ENCODE measurements at regions not wholly inside any gene's neighbourhood (a gene's known extent, or its start where the extent isn't known, plus 50 kb on each side); places are given as distances from the start of the nearest gene placed in this dataset.

GRCh38 chr3:178434206-178434805 lies 101.9 kb upstream of the KCNMB2 start:
- Histone ChIP-seq H4K20me1 (ENCODE audit: insufficient read depth) (no peaks in the 10 kb centered on the region), H3K79me2 (replicated peaks; ENCODE audit: insufficient read depth, low read length) (no peaks in the 10 kb centered on the region), H3K4me3 (ENCODE audit: low read length) (no peak overlapping the region), H2AFZ (ENCODE audit: low read depth, low read length) (no peak overlapping the region), H3K27me3 (ENCODE audit: insufficient read depth, low read depth, low read length) (no peaks in the 10 kb centered on the region), H3K36me3 (ENCODE audit: insufficient read depth, low read length) (no peaks in the 10 kb centered on the region), H3K27ac (ENCODE audit: low read length) (no peak overlapping the region), H3K9me2 (ENCODE audit: insufficient read depth, low read length) (no peaks in the 10 kb centered on the region), H3F3A (ENCODE audit: insufficient read depth, low read length, poor library complexity, severe bottlenecking) (no peaks in the 10 kb centered on the region), H3K9me3 (ENCODE audit: low read length) (no peaks in the 10 kb centered on the region), H3K9ac (ENCODE audit: low read length) (no peak overlapping the region), H3K4me2 (ENCODE audit: low read length) (no peak overlapping the region)
- TF ChIP-seq TAF1 (IDR thresholded peaks at IDR 0.05; ENCODE audit: low read depth) (no peak), RAD21 (conservative IDR thresholded peaks at IDR 0.05) (peak; percentile 74), MXI1 (conservative IDR thresholded peaks at IDR 0.05; ENCODE audit: poor library complexity, severe bottlenecking) (no peak), POLR2AphosphoS5 (IDR thresholded peaks at IDR 0.05) (no peak), SMC3 (conservative IDR thresholded peaks at IDR 0.05; ENCODE audit: poor library complexity) (peak; percentile 80), REST (IDR thresholded peaks at IDR 0.05; ENCODE audit: borderline replicate concordance) (no peak), EZH2 (IDR thresholded peaks at IDR 0.05; ENCODE audit: borderline replicate concordance, insufficient read depth, low read length, poor library complexity, severe bottlenecking) (no peak), EP300 (conservative IDR thresholded peaks at IDR 0.05; ENCODE audit: poor library complexity, severe bottlenecking) (no peak), CTCF (IDR thresholded peaks at IDR 0.05; ENCODE audit: poor library complexity, severe bottlenecking) (peak; percentile 70)

- H3F3A ChIP-seq (ENCODE audit: insufficient read depth, low read length, poor library complexity, severe bottlenecking) = no peaks in the 10 kb centered on the region
- no peak overlapping the region for H2AFZ ChIP-seq (ENCODE audit: low read depth, low read length)
- no peaks in the 10 kb centered on the region for H3K9me2 ChIP-seq (ENCODE audit: insufficient read depth, low read length)
- TF ChIP-seq EP300 (conservative IDR thresholded peaks at IDR 0.05; ENCODE audit: poor library complexity, severe bottlenecking) = no peak
- no peak overlapping the region for H3K4me3 ChIP-seq (ENCODE audit: low read length)
- no peak overlapping the region for H3K4me2 ChIP-seq (ENCODE audit: low read length)
- H3K79me2 ChIP-seq (replicated peaks; ENCODE audit: insufficient read depth, low read length) = no peaks in the 10 kb centered on the region
- H3K27me3 ChIP-seq (ENCODE audit: insufficient read depth, low read depth, low read length) = no peaks in the 10 kb centered on the region
- H3K27ac ChIP-seq (ENCODE audit: low read length) = no peak overlapping the region
- no peak overlapping the region for H3K9ac ChIP-seq (ENCODE audit: low read length)
- no peaks in the 10 kb centered on the region for H3K9me3 ChIP-seq (ENCODE audit: low read length)
- H4K20me1 ChIP-seq (ENCODE audit: insufficient read depth) = no peaks in the 10 kb centered on the region
- no peaks in the 10 kb centered on the region for H3K36me3 ChIP-seq (ENCODE audit: insufficient read depth, low read length)
Measured at GRCh38 chr3:178435575-178435974, 100.7 kb upstream of the KCNMB2 start.

Measured in neural cell (in vitro differentiated cells).